Ovary (tissue), 7 donors: ENCODE measurements at regions not wholly inside any gene's neighbourhood (a gene's known extent, or its start where the extent isn't known, plus 50 kb on each side); places are given as distances from the start of the nearest gene placed in this dataset.

Experiments used
- DNase-seq, 5 donors: peaks; one replicate each; pipeline ENCODE4 v3.0.0-alpha.2; 2019 to 2020
- H3K27ac ChIP-seq, 2 donors: fragments of 200-600 bp; one replicate each; pipeline versions ENCODE4 v1.5.1 to v1.8.0; 2019 to 2022
- H3K27me3 ChIP-seq: fragments of 200-600 bp; one replicate; pipeline ENCODE4 v1.8.0; 2022
- H3K36me3 ChIP-seq: fragments of 200-600 bp; sonication (generic); one replicate; pipeline ENCODE4 v1.5.1; 2019
- H3K4me1 ChIP-seq: one replicate; pipeline ENCODE4 v1.8.1; 2013; ENCODE audit warnings: mild to moderate bottlenecking, moderate library complexity; ENCODE audit not compliant: insufficient read depth
- H3K4me3 ChIP-seq: fragments of 200-600 bp; sonication (generic); one replicate; pipeline ENCODE4 v1.5.1; 2017
- H3K9me3 ChIP-seq, 2 donors: fragments of 200-600 bp in 1 of 2; sonication (generic) in 1 of 2; one replicate each; pipeline versions ENCODE4 v1.5.1 to v1.8.1; 2013 to 2019; ENCODE audit warnings: mild to moderate bottlenecking in 1 of 2, moderate library complexity in 1 of 2
- EP300 ChIP-seq: sonication (generic); formaldehyde crosslinking; IDR thresholded peaks from one replicate; pipeline ENCODE4 v1.6.1; 2017; ENCODE audit warnings: antibody characterized with exemption
- POLR2A ChIP-seq: fragments of 450-650 bp; IDR thresholded peaks from one replicate; pipeline ENCODE4 v1.6.1; 2017; ENCODE audit warnings: antibody characterized with exemption, mild to moderate bottlenecking, moderate library complexity
- WGBS, 3 donors: extraction: QIAGEN DNeasy Blood & Tissue Kit in 1 of 3; methylation state at CpG; one replicate each; pipeline versions ENCODE4 v1.1.5 to v1.1.7; 2013 to 2017; 5-methylcytosine and 5-hydroxymethylcytosine counted together
- intact Hi-C, 4 donors: fragments of 100-400 bp; cut with DNase I; formaldehyde crosslinking; loops; one replicate each; pipeline versions ENCODE4 v1.11.0 to v1.15.1; 2022 to 2023
- TF ChIP-seq, protein P1 (sequence below), 3 donors: fragments of 450-650 bp in 2 of 3; fragments of 200-600 bp in 1 of 3; IDR thresholded peaks; one replicate each; pipeline versions ENCODE4 v1.5.1 to v1.8.0; 2016 to 2022; ENCODE audit warnings: antibody characterized with exemption in 3 of 3, mild to moderate bottlenecking in 1 of 3
- donor health status: DM: no; HTN: no; CAD: no; lungs with moderate emphysema.
- donor health status: DM: no; HTN: no; CAD: no.
- donor health status: Bipolar disorder and iron deficiency.
- donor health status: DM: no; HTN: no; CAD: no.
- donor health status: DM: yes; HTN: yes; CAD: no.

DNA sequence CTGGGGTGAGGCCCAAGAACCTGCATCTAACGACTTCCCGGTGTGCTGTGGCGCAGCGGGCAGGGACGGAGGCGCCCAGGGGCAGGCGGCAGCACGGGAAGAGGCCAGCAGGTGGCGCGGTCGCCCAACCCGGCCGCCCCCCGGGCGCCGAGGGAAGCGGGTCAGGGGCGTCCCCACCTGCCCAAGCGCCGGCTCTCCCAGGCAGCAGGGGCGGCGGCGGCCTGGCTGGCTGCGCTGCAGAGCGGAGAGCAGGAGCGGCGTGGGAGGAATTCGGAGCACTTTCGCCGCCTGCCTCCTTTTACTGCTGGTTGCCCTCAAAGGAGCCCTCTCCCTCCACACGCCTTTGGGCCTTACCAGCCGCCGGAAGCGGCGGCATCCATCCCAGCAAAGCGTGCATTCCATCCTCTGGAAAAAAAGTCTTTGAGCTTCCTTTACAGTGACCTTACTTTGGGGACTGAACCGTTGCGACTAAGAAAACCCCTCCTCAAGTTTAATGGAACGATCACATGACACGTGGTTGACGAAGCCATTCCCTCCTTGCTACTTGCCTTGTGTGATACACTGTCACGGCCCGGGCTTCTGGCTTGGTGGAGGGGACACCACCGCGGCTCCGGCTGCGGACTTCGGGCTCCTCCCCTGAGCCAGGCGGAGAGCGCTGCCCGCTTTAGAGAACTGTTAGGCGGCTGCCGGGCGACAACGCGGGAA is 106.8 kb upstream of the CLMP start:
- H3K4me1 ChIP-seq: no peaks in the 10 kb centered on the region
- intact Hi-C loops: loop anchor here in 2 of 4 donors (5.0 kb wide), 1 partner anchor 175 kb away; no protein-coding TSS in a partner anchor
- peak overlapping the region; percentile 25 for H3K4me3 ChIP-seq
- H3K27me3 ChIP-seq: no peaks in the 10 kb centered on the region
- no peaks in the 10 kb centered on the region for H3K36me3 ChIP-seq
- no peak for TF ChIP-seq POLR2A
- no peak for TF ChIP-seq EP300
- TF ChIP-seq, protein P1, sequence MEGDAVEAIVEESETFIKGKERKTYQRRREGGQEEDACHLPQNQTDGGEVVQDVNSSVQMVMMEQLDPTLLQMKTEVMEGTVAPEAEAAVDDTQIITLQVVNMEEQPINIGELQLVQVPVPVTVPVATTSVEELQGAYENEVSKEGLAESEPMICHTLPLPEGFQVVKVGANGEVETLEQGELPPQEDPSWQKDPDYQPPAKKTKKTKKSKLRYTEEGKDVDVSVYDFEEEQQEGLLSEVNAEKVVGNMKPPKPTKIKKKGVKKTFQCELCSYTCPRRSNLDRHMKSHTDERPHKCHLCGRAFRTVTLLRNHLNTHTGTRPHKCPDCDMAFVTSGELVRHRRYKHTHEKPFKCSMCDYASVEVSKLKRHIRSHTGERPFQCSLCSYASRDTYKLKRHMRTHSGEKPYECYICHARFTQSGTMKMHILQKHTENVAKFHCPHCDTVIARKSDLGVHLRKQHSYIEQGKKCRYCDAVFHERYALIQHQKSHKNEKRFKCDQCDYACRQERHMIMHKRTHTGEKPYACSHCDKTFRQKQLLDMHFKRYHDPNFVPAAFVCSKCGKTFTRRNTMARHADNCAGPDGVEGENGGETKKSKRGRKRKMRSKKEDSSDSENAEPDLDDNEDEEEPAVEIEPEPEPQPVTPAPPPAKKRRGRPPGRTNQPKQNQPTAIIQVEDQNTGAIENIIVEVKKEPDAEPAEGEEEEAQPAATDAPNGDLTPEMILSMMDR (IDR thresholded peaks at IDR 0.05): peak; percentile 40 to 77 (median 72)
- peak; percentile 39 to 77 (median 58) for DNase-seq
- H3K9me3 ChIP-seq: no peaks in the 10 kb centered on the region
- 3 to 4% (median 3%) methylated on average over 56 of the region's 56 CpGs for WGBS, 3 donors
- no peak overlapping the region for H3K27ac ChIP-seq

- intact Hi-C loops: loop anchor here in 2 of 4 donors (5.0 kb wide), 1 partner anchor 176 kb away; no protein-coding TSS in a partner anchor
- Histone ChIP-seq H3K4me3 (no peak overlapping the region), H3K4me1 (no peaks in the 10 kb centered on the region), H3K27ac (no peak overlapping the region), H3K27me3 (no peaks in the 10 kb centered on the region), H3K36me3 (no peaks in the 10 kb centered on the region), H3K9me3 (no peaks in the 10 kb centered on the region)
- WGBS, 3 donors: 29 to 40% (median 33%) methylated on average over 3 of the region's 3 CpGs
- DNase-seq: no peak
- TF ChIP-seq EP300: no peak
- TF ChIP-seq, protein P1 (IDR thresholded peaks at IDR 0.05): no peak
Measured at GRCh38 chr11:123301013-123301591, 106.1 kb upstream of the CLMP start.

- DNase-seq: no peak
- TF ChIP-seq, protein P1 (IDR thresholded peaks at IDR 0.05): no peak
- no peak for TF ChIP-seq POLR2A
- Histone ChIP-seq H3K27me3 (no peaks in the 10 kb centered on the region), H3K4me3 (no peak overlapping the region), H3K36me3 (no peaks in the 10 kb centered on the region), H3K9me3 (no peaks in the 10 kb centered on the region), H3K4me1 (no peaks in the 10 kb centered on the region), H3K27ac (no peak overlapping the region)
- 87 to 94% (median 93%) methylated on average over 7 of the region's 7 CpGs for WGBS, 3 donors
- intact Hi-C loops: loop anchor here in 2 of 4 donors (5.0 kb wide), 1 partner anchor 178 kb away; no protein-coding TSS in a partner anchor
Measured at GRCh38 chr11:123299721-123300120, 104.7 kb upstream of the CLMP start.

DNA sequence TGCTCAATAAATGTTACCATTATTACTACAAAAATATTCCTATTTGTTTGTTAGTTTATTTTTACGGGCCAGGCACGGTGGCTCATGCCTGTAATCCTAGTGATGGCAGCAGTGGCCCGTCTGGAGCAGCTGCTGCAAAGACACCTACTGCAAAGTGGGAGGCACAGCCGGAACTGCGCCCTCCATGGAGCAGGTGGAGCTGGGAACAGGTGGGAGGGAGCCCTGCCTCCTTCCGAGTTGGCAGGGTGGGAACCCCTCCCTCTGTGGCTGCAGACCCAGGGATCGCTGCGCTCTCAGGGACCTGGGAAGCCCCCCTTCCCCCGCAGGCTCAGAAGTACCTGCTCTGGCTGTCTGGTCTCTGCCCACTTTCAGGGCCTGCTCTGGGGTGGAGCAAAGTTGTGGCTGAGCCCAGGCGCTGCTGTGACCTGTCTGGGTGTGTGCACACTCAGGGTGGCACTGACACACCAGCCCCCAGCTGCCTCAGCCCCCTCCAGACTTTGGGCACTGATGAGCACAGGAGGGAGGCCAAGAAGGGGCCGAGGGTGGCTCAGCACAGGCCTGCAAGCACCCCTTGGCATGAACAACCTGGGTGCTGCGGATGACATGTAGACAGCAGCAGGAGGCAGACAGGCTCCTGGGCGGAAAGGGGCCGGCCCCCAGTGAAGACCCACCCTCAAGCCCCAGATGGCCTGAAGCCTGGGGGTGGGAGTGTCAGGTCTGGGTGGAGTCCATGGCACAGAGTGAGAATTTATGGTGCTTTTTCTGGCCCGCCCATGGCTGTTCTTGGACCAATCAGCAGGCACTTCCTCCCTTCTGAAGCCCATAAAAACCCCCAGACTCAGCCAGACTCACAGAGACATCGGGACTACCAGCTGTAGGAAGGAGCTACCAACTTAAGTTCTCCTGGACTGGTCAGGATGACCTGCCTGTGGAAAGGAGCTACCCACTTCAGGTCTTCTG is 103.7 kb upstream of the CLMP start:
- Histone ChIP-seq H3K9me3 (no peaks in the 10 kb centered on the region), H3K4me3 (no peak overlapping the region), H3K4me1 (no peaks in the 10 kb centered on the region), H3K36me3 (no peaks in the 10 kb centered on the region), H3K27ac (no peak overlapping the region), H3K27me3 (no peaks in the 10 kb centered on the region)
- TF ChIP-seq EP300 (no peak), POLR2A (no peak)
- TF ChIP-seq, protein P1 (IDR thresholded peaks at IDR 0.05): no peak
- 87 to 92% (median 88%) methylated on average over 16 of the region's 16 CpGs for WGBS, 3 donors
- intact Hi-C loops: no loop called here
- DNase-seq: no peak
